GM12878 (cell line): ENCODE measurements at regions not wholly inside any gene's neighbourhood (a gene's known extent, or its start where the extent isn't known, plus 50 kb on each side); places are given as distances from the start of the nearest gene placed in this dataset.
"Not testable (repeated sequence)": the region's sequence is repeated elsewhere in the genome, so short reads cannot be mapped to it uniquely, and the experiment has no call there.

Experiments used
- GABPA ChIP-seq: IDR thresholded peaks from 2 replicates; pipeline ENCODE4 v1.6.1; 2014; ENCODE audit warnings: antibody characterized with exemption, low read depth, mild to moderate bottlenecking, inconsistent platforms
- HCFC1 ChIP-seq: fragments of 150-350 bp; IDR thresholded peaks from 2 replicates; pipeline ENCODE4 v1.6.1; 2014; ENCODE audit warnings: low read length
- JUND ChIP-seq: IDR thresholded peaks from 2 replicates; pipeline ENCODE4 v1.6.1; 2012; ENCODE audit warnings: low read depth, mild to moderate bottlenecking, low read length, improper control_type of control experiment, moderate library complexity
- POLR2AphosphoS5 ChIP-seq: IDR thresholded peaks from 2 replicates; pipeline ENCODE4 v1.6.1; 2011; ENCODE audit warnings: mild to moderate bottlenecking, low read length, inconsistent platforms
- RFX5 ChIP-seq: IDR thresholded peaks from 2 replicates; pipeline ENCODE4 v1.6.1; 2011; ENCODE audit warnings: low read depth, low read length, improper control_type of control experiment
- WRNIP1 ChIP-seq: IDR thresholded peaks from 2 replicates; pipeline ENCODE4 v1.6.1; 2011; ENCODE audit warnings: low read depth, low read length, improper control_type of control experiment, borderline replicate concordance
- TF ChIP-seq, protein P1 (sequence below), 3 experiments: IDR thresholded peaks in 2 of 3; conservative IDR thresholded peaks in 1 of 3; 2 replicates each; pipeline ENCODE4 v1.5.1; 2011; ENCODE audit warnings: low read depth in 3 of 3, low read length in 3 of 3, mild to moderate bottlenecking in 3 of 3, control low read depth in 2 of 3, moderate library complexity in 2 of 3, inconsistent platforms in 1 of 3, mixed read lengths in 1 of 3; ENCODE audit not compliant: control insufficient read depth in 2 of 3, insufficient read depth in 1 of 3; ENCODE audit errors: extremely low read depth in 1 of 3

GRCh38 chr14:106466483-106466882, 940.1 kb downstream of the TMEM121 start:
- TF ChIP-seq WRNIP1, JUND, RFX5, GABPA, HCFC1, POLR2AphosphoS5: not testable (repeated sequence)
- TF ChIP-seq, protein P1, sequence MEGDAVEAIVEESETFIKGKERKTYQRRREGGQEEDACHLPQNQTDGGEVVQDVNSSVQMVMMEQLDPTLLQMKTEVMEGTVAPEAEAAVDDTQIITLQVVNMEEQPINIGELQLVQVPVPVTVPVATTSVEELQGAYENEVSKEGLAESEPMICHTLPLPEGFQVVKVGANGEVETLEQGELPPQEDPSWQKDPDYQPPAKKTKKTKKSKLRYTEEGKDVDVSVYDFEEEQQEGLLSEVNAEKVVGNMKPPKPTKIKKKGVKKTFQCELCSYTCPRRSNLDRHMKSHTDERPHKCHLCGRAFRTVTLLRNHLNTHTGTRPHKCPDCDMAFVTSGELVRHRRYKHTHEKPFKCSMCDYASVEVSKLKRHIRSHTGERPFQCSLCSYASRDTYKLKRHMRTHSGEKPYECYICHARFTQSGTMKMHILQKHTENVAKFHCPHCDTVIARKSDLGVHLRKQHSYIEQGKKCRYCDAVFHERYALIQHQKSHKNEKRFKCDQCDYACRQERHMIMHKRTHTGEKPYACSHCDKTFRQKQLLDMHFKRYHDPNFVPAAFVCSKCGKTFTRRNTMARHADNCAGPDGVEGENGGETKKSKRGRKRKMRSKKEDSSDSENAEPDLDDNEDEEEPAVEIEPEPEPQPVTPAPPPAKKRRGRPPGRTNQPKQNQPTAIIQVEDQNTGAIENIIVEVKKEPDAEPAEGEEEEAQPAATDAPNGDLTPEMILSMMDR (IDR thresholded peaks at IDR 0.05 in 2 of 3, conservative IDR thresholded peaks at IDR 0.05 in 1 of 3; ENCODE audit: control insufficient read depth in 2 of 3, extremely low read depth in 1 of 3, insufficient read depth in 1 of 3, low read depth in 3 of 3, low read length in 3 of 3), result not testable (repeated sequence)
